ENCODE measurements at regions not wholly inside any gene's neighbourhood (a gene's known extent, or its start where the extent isn't known, plus 50 kb on each side); places are given as distances from the start of the nearest gene placed in this dataset.

- Histone ChIP-seq H3K27ac (replicated peaks in 1 of 4) (no peak overlapping the region), H3K4me3 (no peak overlapping the region), H3K27me3 (no peaks in the 10 kb centered on the region), H3K36me3 (no peaks in the 10 kb centered on the region), H3K4me1 (no peaks in the 10 kb centered on the region), H3K9me3 (no peaks in the 10 kb centered on the region)
- intact Hi-C loops (cut with DNase I), result no loop called here
- 71% methylated on average over 9 of the region's 9 CpGs for WGBS
- peak; percentile 53 for DNase-seq (ENCODE audit: extremely low spot score)
- TF ChIP-seq POLR2AphosphoS5 (IDR thresholded peaks at IDR 0.05), result no peak
- no peak for TF ChIP-seq POLR2A (IDR thresholded peaks at IDR 0.05; ENCODE audit: low read depth)
- no peak for TF ChIP-seq EP300 (IDR thresholded peaks at IDR 0.05)
- TF ChIP-seq, protein P1, sequence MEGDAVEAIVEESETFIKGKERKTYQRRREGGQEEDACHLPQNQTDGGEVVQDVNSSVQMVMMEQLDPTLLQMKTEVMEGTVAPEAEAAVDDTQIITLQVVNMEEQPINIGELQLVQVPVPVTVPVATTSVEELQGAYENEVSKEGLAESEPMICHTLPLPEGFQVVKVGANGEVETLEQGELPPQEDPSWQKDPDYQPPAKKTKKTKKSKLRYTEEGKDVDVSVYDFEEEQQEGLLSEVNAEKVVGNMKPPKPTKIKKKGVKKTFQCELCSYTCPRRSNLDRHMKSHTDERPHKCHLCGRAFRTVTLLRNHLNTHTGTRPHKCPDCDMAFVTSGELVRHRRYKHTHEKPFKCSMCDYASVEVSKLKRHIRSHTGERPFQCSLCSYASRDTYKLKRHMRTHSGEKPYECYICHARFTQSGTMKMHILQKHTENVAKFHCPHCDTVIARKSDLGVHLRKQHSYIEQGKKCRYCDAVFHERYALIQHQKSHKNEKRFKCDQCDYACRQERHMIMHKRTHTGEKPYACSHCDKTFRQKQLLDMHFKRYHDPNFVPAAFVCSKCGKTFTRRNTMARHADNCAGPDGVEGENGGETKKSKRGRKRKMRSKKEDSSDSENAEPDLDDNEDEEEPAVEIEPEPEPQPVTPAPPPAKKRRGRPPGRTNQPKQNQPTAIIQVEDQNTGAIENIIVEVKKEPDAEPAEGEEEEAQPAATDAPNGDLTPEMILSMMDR (IDR thresholded peaks at IDR 0.05), result no peak
Measured at GRCh38 chr2:7405861-7406715, 488.9 kb downstream of the RNF144A start.

GRCh38 chr2:7407001-7407400 is 489.8 kb downstream of the RNF144A start:
- no peaks in the 10 kb centered on the region for H3K27me3 ChIP-seq
- 61% methylated on average over 7 of the region's 7 CpGs for WGBS
- TF ChIP-seq POLR2A (IDR thresholded peaks at IDR 0.05; ENCODE audit: low read depth) (no peak), EP300 (IDR thresholded peaks at IDR 0.05) (no peak), POLR2AphosphoS5 (IDR thresholded peaks at IDR 0.05) (no peak)
- TF ChIP-seq, protein P1 (IDR thresholded peaks at IDR 0.05), result no peak
- intact Hi-C loops (cut with DNase I), result no loop called here
- peak; percentile 60 for DNase-seq (ENCODE audit: extremely low spot score)
- no peak overlapping the region for H3K4me3 ChIP-seq
- H3K4me1 ChIP-seq, result no peaks in the 10 kb centered on the region
- H3K9me3 ChIP-seq, result no peaks in the 10 kb centered on the region
- H3K36me3 ChIP-seq, result no peaks in the 10 kb centered on the region
- no peak overlapping the region for H3K27ac ChIP-seq (replicated peaks in 1 of 4)

DNA sequence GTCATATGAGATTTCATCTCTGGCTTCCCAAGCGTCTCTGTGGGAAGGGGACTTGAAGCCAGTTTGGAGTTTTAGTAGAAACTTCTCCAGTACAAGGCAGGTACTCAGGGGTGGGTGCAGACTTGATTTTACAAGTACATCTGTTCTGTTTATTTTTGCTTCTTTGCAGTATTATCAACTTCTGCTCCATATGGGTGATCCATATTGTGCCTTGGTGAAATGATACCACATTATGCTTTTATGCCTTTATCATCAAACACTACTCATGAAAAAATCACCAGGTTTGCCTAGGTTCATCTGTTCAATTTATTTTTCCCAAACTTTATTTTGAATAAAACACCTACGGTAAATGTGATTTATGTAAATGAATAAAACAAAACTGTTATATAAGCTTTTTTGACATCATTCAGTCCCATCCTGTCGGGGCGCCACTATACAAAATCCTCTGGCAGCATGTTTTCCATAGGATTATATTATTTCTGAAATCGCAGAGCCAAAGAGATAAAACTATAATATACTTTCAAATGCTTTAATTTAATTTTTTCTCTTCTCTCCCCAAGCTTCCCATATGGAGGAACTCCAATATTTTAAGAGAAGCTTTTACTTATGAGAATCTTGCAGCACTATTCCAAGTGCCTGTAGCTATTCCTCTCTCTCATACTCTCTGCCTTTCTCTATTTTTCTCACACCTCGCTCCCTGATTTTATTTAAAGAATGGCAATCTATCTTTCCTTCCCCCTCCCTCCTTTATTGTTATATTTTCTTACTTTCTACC is 490.9 kb downstream of the RNF144A start:
- Histone ChIP-seq H3K4me1 (no peaks in the 10 kb centered on the region), H3K27me3 (no peaks in the 10 kb centered on the region), H3K4me3 (no peak overlapping the region), H3K36me3 (no peaks in the 10 kb centered on the region), H3K27ac (replicated peaks in 1 of 4) (no peak overlapping the region), H3K9me3 (peaks cover 0 to 3% (median 0%) of the 10 kb centered on the region in 4 donors)
- DNase-seq (ENCODE audit: extremely low spot score), result peak; percentile 34
- WGBS, result 95% methylated on average over 6 of the region's 6 CpGs
- TF ChIP-seq POLR2AphosphoS5 (IDR thresholded peaks at IDR 0.05) (no peak), POLR2A (IDR thresholded peaks at IDR 0.05; ENCODE audit: low read depth) (no peak), EP300 (IDR thresholded peaks at IDR 0.05) (no peak)
- TF ChIP-seq, protein P1 (IDR thresholded peaks at IDR 0.05), result no peak
- intact Hi-C loops (cut with DNase I), result no loop called here

- peak; percentile 39 for DNase-seq (ENCODE audit: extremely low spot score)
- peaks cover 0 to 4% (median 0%) of the 10 kb centered on the region in 4 donors for H3K9me3 ChIP-seq
- intact Hi-C loops (cut with DNase I), result loop anchor here (5.0 kb wide), 1 partner anchor 1286 kb away; no protein-coding TSS in a partner anchor
- H3K4me1 ChIP-seq, result no peaks in the 10 kb centered on the region
- H3K36me3 ChIP-seq, result no peaks in the 10 kb centered on the region
- H3K4me3 ChIP-seq, result no peak overlapping the region
- H3K27me3 ChIP-seq, result no peaks in the 10 kb centered on the region
- H3K27ac ChIP-seq (replicated peaks in 1 of 4), result no peak overlapping the region
- TF ChIP-seq EP300 (IDR thresholded peaks at IDR 0.05), result no peak
- no peak for TF ChIP-seq POLR2AphosphoS5 (IDR thresholded peaks at IDR 0.05)
- no peak for TF ChIP-seq POLR2A (IDR thresholded peaks at IDR 0.05; ENCODE audit: low read depth)
Measured at GRCh38 chr2:7411691-7412090, 494.5 kb downstream of the RNF144A start.

All from esophagus muscularis mucosa (tissue), 4 donors.